Bronchial epithelial cell (primary cell): ENCODE measurements at regions not wholly inside any gene's neighbourhood (a gene's known extent, or its start where the extent isn't known, plus 50 kb on each side); places are given as distances from the start of the nearest gene placed in this dataset.

Experiments
- DNase-seq: peaks from one replicate; pipeline ENCODE4 v3.0.0-alpha.2; 2010; ENCODE audit warnings: low read depth
- FAIRE-seq: peaks from 2 replicates; lab custom pipeline; 2011; peaks lifted over from hg19 to GRCh38; lab: Jason Lieb, UNC
- H3K27me3 ChIP-seq: 2 replicates; pipeline ENCODE4 v1.5.1; 2011; ENCODE audit warnings: low read length; ENCODE audit not compliant: control insufficient read depth, insufficient read depth
- H3K36me3 ChIP-seq: 2 replicates; pipeline ENCODE4 v1.5.1; 2011; ENCODE audit warnings: low read length; ENCODE audit not compliant: control insufficient read depth, insufficient read depth
- H3K4me3 ChIP-seq: 2 replicates; pipeline ENCODE4 v1.5.1; 2011; ENCODE audit warnings: mild to moderate bottlenecking, low read depth, low read length, control low read depth
- CTCF ChIP-seq: IDR thresholded peaks from 2 replicates; pipeline ENCODE4 v1.5.1; 2011; ENCODE audit warnings: mild to moderate bottlenecking, moderate library complexity, low read length, control low read depth, inconsistent platforms; ENCODE audit not compliant: insufficient read depth, severe bottlenecking

- Histone ChIP-seq H3K27me3 (no peaks in the 10 kb centered on the region), H3K4me3 (no peak overlapping the region), H3K36me3 (no peaks in the 10 kb centered on the region)
- FAIRE-seq (peak; percentile 98), DNase-seq (peak; percentile 96)
- no peak for TF ChIP-seq CTCF
These were observed 115.8 kb downstream of the SLC25A47 start for GRCh38 chr14:100438678-100439592.

- Histone ChIP-seq H3K4me3 (no peak overlapping the region), H3K36me3 (no peaks in the 10 kb centered on the region), H3K27me3 (no peaks in the 10 kb centered on the region)
- no peak for TF ChIP-seq CTCF
- DNase-seq = no peak
- peak; percentile 68 for FAIRE-seq
These were observed 116.6 kb downstream of the SLC25A47 start for GRCh38 chr14:100439781-100440180.

- DNase-seq (peak; percentile 86), FAIRE-seq (no peak)
- H3K4me3 ChIP-seq = no peak overlapping the region
- H3K27me3 ChIP-seq = no peaks in the 10 kb centered on the region
- no peaks in the 10 kb centered on the region for H3K36me3 ChIP-seq
- TF ChIP-seq CTCF = peak; percentile 95
These were observed 117.1 kb downstream of the SLC25A47 start for GRCh38 chr14:100440207-100440631.

GRCh38 chr14:100440758-100441203 lies 117.6 kb downstream of the SLC25A47 start:
- H3K36me3 ChIP-seq = no peaks in the 10 kb centered on the region
- FAIRE-seq = no peak
- no peaks in the 10 kb centered on the region for H3K27me3 ChIP-seq
- no peak overlapping the region for H3K4me3 ChIP-seq
- no peak for TF ChIP-seq CTCF
- no peak for DNase-seq

- DNase-seq (no peak), FAIRE-seq (no peak)
- no peak for TF ChIP-seq CTCF
- Histone ChIP-seq H3K36me3 (no peaks in the 10 kb centered on the region), H3K27me3 (no peaks in the 10 kb centered on the region), H3K4me3 (no peak overlapping the region)
These were observed 118.3 kb downstream of the SLC25A47 start for GRCh38 chr14:100441271-100441947.
